Right forelimb (tissue), 1 donor: ENCODE measurements at regions not wholly inside any gene's neighbourhood (a gene's known extent, or its start where the extent isn't known, plus 50 kb on each side); places are given as distances from the start of the nearest gene placed in this dataset.
"Not testable (repeated sequence)": the region's sequence is repeated elsewhere in the genome, so short reads cannot be mapped to it uniquely, and the experiment has no call there.

Experiments used
- DNase-seq: peaks from one replicate; pipeline ENCODE4 v3.0.0-alpha.2; 2018

- DNase-seq = not testable (repeated sequence)
Measured at GRCh38 chr19:27419217-27419616, 1793.7 kb downstream of the UQCRFS1 start.

GRCh38 chr19:27393591-27393990 is 1819.4 kb downstream of the UQCRFS1 start:
- no peak for DNase-seq

- peak; percentile 33 for DNase-seq
Measured at GRCh38 chr19:27392027-27392632, 1820.8 kb downstream of the UQCRFS1 start.

- DNase-seq = not testable (repeated sequence)
Measured at GRCh38 chr19:27379306-27379705, 1833.6 kb downstream of the UQCRFS1 start.

GRCh38 chr19:27369603-27370002 is 1843.3 kb downstream of the UQCRFS1 start:
- DNase-seq = not testable (repeated sequence)

GRCh38 chr19:27362438-27362837 is 1850.5 kb downstream of the UQCRFS1 start:
- DNase-seq = not testable (repeated sequence)

- DNase-seq = not testable (repeated sequence)
Measured at GRCh38 chr19:27355581-27355980, 1857.4 kb downstream of the UQCRFS1 start.
